ENCODE measurements at regions not wholly inside any gene's neighbourhood (a gene's known extent, or its start where the extent isn't known, plus 50 kb on each side); places are given as distances from the start of the nearest gene placed in this dataset.

DNA sequence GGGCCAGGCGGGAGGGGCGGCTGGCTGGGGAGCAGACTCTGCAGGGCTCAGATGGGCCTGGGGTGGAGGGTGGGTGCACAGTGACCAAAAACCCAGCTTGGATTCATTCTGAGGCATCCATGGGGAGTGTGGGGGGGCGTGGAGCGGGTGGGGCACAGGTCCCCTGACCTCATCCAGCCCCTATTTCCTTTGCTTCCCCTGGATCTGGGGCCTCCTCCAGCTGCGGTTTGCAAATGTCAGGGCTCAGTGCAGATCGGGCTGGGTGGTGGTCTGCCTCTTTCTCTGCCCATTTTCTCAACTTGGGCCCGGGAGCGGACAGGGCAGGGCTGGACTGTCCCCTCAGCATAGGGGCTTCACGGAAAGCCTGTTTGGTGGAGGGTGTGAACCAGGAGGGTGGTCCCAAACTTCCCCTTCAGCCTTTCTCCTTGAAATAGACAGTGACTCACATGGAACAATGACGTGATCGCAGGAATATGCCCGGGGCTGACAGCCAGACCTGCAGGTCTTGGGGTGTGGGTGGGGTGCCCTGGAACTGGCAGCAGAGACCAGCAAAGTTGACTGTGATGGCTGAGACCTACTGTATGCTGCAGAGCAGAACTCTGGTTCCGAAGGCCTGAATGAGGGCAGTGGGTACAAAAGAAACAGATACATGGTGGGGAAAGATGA, 72.9 kb upstream of the PODXL start:
- no peaks in the 10 kb centered on the region for H3K36me3 Mint-ChIP-seq
- no peaks in the 10 kb centered on the region for H3K9me3 Mint-ChIP-seq
- TF ChIP-seq TCF7 (CRISPR knock-in tag; IDR thresholded peaks at IDR 0.05; ENCODE audit: low read depth) (no peak), CBFB (CRISPR knock-in tag; IDR thresholded peaks at IDR 0.05; ENCODE audit: low read depth) (no peak), FOXJ3 (CRISPR knock-in tag; IDR thresholded peaks at IDR 0.05; ENCODE audit: borderline replicate concordance) (no peak), ZBTB21 (CRISPR knock-in tag; IDR thresholded peaks at IDR 0.05; ENCODE audit: borderline replicate concordance) (no peak), MXD4 (CRISPR knock-in tag; IDR thresholded peaks at IDR 0.05; ENCODE audit: borderline replicate concordance) (no peak), ZNF317 (CRISPR knock-in tag; IDR thresholded peaks at IDR 0.05; ENCODE audit: borderline replicate concordance, low read depth) (no peak), KAT7 (CRISPR knock-in tag; IDR thresholded peaks at IDR 0.05; ENCODE audit: borderline replicate concordance) (no peak), MYBL2 (CRISPR knock-in tag; IDR thresholded peaks at IDR 0.05) (no peak), OVOL2 (CRISPR knock-in tag; IDR thresholded peaks at IDR 0.05; ENCODE audit: borderline replicate concordance) (no peak), ETV6 (CRISPR knock-in tag; IDR thresholded peaks at IDR 0.05) (no peak), GABPB1 (CRISPR knock-in tag; IDR thresholded peaks at IDR 0.05) (no peak), IRF2 (CRISPR knock-in tag; IDR thresholded peaks at IDR 0.05; ENCODE audit: borderline replicate concordance, low read depth) (no peak), ATF1 (CRISPR knock-in tag; IDR thresholded peaks at IDR 0.05) (no peak)
- TF ChIP-seq, protein P1, sequence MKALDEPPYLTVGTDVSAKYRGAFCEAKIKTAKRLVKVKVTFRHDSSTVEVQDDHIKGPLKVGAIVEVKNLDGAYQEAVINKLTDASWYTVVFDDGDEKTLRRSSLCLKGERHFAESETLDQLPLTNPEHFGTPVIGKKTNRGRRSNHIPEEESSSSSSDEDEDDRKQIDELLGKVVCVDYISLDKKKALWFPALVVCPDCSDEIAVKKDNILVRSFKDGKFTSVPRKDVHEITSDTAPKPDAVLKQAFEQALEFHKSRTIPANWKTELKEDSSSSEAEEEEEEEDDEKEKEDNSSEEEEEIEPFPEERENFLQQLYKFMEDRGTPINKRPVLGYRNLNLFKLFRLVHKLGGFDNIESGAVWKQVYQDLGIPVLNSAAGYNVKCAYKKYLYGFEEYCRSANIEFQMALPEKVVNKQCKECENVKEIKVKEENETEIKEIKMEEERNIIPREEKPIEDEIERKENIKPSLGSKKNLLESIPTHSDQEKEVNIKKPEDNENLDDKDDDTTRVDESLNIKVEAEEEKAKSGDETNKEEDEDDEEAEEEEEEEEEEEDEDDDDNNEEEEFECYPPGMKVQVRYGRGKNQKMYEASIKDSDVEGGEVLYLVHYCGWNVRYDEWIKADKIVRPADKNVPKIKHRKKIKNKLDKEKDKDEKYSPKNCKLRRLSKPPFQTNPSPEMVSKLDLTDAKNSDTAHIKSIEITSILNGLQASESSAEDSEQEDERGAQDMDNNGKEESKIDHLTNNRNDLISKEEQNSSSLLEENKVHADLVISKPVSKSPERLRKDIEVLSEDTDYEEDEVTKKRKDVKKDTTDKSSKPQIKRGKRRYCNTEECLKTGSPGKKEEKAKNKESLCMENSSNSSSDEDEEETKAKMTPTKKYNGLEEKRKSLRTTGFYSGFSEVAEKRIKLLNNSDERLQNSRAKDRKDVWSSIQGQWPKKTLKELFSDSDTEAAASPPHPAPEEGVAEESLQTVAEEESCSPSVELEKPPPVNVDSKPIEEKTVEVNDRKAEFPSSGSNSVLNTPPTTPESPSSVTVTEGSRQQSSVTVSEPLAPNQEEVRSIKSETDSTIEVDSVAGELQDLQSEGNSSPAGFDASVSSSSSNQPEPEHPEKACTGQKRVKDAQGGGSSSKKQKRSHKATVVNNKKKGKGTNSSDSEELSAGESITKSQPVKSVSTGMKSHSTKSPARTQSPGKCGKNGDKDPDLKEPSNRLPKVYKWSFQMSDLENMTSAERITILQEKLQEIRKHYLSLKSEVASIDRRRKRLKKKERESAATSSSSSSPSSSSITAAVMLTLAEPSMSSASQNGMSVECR (CRISPR knock-in tag; IDR thresholded peaks at IDR 0.05; ENCODE audit: borderline replicate concordance) = no peak
- TF ChIP-seq, protein P2, sequence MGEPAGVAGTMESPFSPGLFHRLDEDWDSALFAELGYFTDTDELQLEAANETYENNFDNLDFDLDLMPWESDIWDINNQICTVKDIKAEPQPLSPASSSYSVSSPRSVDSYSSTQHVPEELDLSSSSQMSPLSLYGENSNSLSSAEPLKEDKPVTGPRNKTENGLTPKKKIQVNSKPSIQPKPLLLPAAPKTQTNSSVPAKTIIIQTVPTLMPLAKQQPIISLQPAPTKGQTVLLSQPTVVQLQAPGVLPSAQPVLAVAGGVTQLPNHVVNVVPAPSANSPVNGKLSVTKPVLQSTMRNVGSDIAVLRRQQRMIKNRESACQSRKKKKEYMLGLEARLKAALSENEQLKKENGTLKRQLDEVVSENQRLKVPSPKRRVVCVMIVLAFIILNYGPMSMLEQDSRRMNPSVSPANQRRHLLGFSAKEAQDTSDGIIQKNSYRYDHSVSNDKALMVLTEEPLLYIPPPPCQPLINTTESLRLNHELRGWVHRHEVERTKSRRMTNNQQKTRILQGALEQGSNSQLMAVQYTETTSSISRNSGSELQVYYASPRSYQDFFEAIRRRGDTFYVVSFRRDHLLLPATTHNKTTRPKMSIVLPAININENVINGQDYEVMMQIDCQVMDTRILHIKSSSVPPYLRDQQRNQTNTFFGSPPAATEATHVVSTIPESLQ (CRISPR knock-in tag; IDR thresholded peaks at IDR 0.05) = no peak
- TF ChIP-seq, protein P3, sequence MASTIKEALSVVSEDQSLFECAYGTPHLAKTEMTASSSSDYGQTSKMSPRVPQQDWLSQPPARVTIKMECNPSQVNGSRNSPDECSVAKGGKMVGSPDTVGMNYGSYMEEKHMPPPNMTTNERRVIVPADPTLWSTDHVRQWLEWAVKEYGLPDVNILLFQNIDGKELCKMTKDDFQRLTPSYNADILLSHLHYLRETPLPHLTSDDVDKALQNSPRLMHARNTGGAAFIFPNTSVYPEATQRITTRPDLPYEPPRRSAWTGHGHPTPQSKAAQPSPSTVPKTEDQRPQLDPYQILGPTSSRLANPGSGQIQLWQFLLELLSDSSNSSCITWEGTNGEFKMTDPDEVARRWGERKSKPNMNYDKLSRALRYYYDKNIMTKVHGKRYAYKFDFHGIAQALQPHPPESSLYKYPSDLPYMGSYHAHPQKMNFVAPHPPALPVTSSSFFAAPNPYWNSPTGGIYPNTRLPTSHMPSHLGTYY (CRISPR knock-in tag; IDR thresholded peaks at IDR 0.05) = no peak
- DNase-seq (ENCODE audit: low spot score) (no peak), ATAC-seq (no peak)
- H3K27me3 Mint-ChIP-seq (ENCODE audit: low read depth) = peaks cover 21% of the 10 kb centered on the region
- H3K4me1 Mint-ChIP-seq = peaks cover 53% of the 10 kb centered on the region
- ChIA-PET POLR2A (interaction anchor here (0.5 kb wide), 1 partner anchor 46 kb away, joined by 12 read pairs; no protein-coding TSS in a partner anchor), CTCF (interaction anchor here (1.7 to 2.9 kb wide), 2 partner anchors 26 to 83 kb away, joined by 5 to 22 read pairs; no protein-coding TSS in a partner anchor)
- no peak overlapping the region for H3K4me3 Mint-ChIP-seq
- no peak overlapping the region for H3K27ac Mint-ChIP-seq

DNA sequence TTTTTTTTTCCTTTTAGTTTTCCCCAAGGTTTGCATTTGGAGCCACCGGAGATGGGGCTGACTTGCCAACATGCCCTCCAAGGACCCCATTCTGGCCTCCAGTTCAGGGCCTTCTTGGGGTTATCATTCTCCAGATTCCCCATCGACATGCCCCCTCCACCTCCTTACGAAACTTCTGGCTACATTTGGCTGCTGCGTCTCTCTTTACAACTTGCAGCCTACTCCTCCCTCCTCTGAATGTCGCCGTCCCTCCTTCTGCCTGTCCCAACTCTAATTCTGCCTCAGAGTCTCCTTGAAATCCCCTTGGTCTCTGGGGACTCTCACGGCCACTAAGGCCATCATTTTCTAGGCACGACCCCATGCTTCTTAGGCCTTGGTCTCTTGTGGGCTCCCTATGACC, 72.2 kb upstream of the PODXL start:
- ChIA-PET CTCF (interaction anchor here (0.7 to 2.9 kb wide), 3 partner anchors 26 to 115 kb away, joined by 3 to 22 read pairs (median 5); no protein-coding TSS in a partner anchor), POLR2A (no interaction called here)
- Mint-ChIP-seq H3K36me3 (no peaks in the 10 kb centered on the region), H3K9me3 (no peaks in the 10 kb centered on the region), H3K27ac (no peak overlapping the region), H3K4me1 (peaks cover 56% of the 10 kb centered on the region), H3K27me3 (ENCODE audit: low read depth) (peaks cover 17% of the 10 kb centered on the region), H3K4me3 (no peak overlapping the region)
- DNase-seq (ENCODE audit: low spot score) (no peak), ATAC-seq (no peak)
- TF ChIP-seq, protein P4, sequence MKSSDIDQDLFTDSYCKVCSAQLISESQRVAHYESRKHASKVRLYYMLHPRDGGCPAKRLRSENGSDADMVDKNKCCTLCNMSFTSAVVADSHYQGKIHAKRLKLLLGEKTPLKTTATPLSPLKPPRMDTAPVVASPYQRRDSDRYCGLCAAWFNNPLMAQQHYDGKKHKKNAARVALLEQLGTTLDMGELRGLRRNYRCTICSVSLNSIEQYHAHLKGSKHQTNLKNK (CRISPR knock-in tag; IDR thresholded peaks at IDR 0.05) = no peak
- TF ChIP-seq, protein P5, sequence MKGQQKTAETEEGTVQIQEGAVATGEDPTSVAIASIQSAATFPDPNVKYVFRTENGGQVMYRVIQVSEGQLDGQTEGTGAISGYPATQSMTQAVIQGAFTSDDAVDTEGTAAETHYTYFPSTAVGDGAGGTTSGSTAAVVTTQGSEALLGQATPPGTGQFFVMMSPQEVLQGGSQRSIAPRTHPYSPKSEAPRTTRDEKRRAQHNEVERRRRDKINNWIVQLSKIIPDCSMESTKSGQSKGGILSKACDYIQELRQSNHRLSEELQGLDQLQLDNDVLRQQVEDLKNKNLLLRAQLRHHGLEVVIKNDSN (CRISPR knock-in tag; IDR thresholded peaks at IDR 0.05) = no peak
- TF ChIP-seq CBFB (CRISPR knock-in tag; IDR thresholded peaks at IDR 0.05; ENCODE audit: low read depth) (no peak), ZNF416 (CRISPR knock-in tag; IDR thresholded peaks at IDR 0.05) (no peak), ZNF138 (CRISPR knock-in tag; conservative IDR thresholded peaks at IDR 0.05) (no peak)
- TF ChIP-seq, protein P6, sequence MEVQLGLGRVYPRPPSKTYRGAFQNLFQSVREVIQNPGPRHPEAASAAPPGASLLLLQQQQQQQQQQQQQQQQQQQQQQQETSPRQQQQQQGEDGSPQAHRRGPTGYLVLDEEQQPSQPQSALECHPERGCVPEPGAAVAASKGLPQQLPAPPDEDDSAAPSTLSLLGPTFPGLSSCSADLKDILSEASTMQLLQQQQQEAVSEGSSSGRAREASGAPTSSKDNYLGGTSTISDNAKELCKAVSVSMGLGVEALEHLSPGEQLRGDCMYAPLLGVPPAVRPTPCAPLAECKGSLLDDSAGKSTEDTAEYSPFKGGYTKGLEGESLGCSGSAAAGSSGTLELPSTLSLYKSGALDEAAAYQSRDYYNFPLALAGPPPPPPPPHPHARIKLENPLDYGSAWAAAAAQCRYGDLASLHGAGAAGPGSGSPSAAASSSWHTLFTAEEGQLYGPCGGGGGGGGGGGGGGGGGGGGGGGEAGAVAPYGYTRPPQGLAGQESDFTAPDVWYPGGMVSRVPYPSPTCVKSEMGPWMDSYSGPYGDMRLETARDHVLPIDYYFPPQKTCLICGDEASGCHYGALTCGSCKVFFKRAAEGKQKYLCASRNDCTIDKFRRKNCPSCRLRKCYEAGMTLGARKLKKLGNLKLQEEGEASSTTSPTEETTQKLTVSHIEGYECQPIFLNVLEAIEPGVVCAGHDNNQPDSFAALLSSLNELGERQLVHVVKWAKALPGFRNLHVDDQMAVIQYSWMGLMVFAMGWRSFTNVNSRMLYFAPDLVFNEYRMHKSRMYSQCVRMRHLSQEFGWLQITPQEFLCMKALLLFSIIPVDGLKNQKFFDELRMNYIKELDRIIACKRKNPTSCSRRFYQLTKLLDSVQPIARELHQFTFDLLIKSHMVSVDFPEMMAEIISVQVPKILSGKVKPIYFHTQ (CRISPR knock-in tag; IDR thresholded peaks at IDR 0.05) = no peak
- TF ChIP-seq, protein P7, sequence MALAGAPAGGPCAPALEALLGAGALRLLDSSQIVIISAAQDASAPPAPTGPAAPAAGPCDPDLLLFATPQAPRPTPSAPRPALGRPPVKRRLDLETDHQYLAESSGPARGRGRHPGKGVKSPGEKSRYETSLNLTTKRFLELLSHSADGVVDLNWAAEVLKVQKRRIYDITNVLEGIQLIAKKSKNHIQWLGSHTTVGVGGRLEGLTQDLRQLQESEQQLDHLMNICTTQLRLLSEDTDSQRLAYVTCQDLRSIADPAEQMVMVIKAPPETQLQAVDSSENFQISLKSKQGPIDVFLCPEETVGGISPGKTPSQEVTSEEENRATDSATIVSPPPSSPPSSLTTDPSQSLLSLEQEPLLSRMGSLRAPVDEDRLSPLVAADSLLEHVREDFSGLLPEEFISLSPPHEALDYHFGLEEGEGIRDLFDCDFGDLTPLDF (CRISPR knock-in tag; IDR thresholded peaks at IDR 0.05) = no peak
